Activated B cell treated with CpG ODN at 0.5 μM for 24 hours (primary cell): ENCODE measurements at regions not wholly inside any gene's neighbourhood (a gene's known extent, or its start where the extent isn't known, plus 50 kb on each side); places are given as distances from the start of the nearest gene placed in this dataset.

ENCODE experiments used
- ATAC-seq: fragments of 200-7000 bp; cut with Tn5 transposase; one replicate; pipeline ENCODE4 v1.10.0; 2021; ENCODE audit warnings: low read depth, mild to moderate bottlenecking, moderate library complexity
- CTCF ChIA-PET: fragments of 350-600 bp; sonication (Branson Sonifier 250); formaldehyde crosslinking; loops from one replicate; lab custom pipeline; 2021; ENCODE audit warnings: antibody characterized with exemption; lab: Charles Lee
- POLR2A ChIA-PET: fragments of 350-600 bp; sonication (Branson Sonifier 250); formaldehyde crosslinking; loops from one replicate; lab custom pipeline; 2021; ENCODE audit warnings: antibody characterized with exemption; lab: Charles Lee
- DNase-seq: peaks from one replicate; pipeline ENCODE4 v3.0.0; 2022
- H3K27ac Mint-ChIP-seq: one replicate; pipeline ENCODE4 v1.8.0; 2020; ENCODE audit warnings: mixed read lengths
- H3K27me3 Mint-ChIP-seq: one replicate; pipeline ENCODE4 v1.8.0; 2021; ENCODE audit warnings: mixed read lengths
- H3K36me3 Mint-ChIP-seq: one replicate; pipeline ENCODE4 v1.8.0; 2021; ENCODE audit warnings: low read depth, mixed read lengths
- H3K4me1 Mint-ChIP-seq: one replicate; pipeline ENCODE4 v1.8.0; 2021; ENCODE audit warnings: mixed read lengths
- H3K4me3 Mint-ChIP-seq: one replicate; pipeline ENCODE4 v1.8.0; 2020; ENCODE audit warnings: mild to moderate bottlenecking, mixed read lengths
- H3K9me3 Mint-ChIP-seq: one replicate; pipeline ENCODE4 v1.8.0; 2020; ENCODE audit warnings: mixed read lengths
- CTCF ChIP-seq: fragments of 200-600 bp; IDR thresholded peaks from one replicate; pipeline ENCODE4 v1.8.0; 2022; ENCODE audit warnings: antibody characterized with exemption, mild to moderate bottlenecking
- intact Hi-C: fragments of 100-400 bp; cut with micrococcal nuclease; formaldehyde crosslinking; loops from one replicate; pipeline ENCODE4 v1.15.1; 2024

GRCh38 chr7:72492461-72493065 lies 80.4 kb upstream of the CALN1 start:
- Mint-ChIP-seq H3K27me3 (peaks cover 4% of the 10 kb centered on the region), H3K27ac (no peak overlapping the region), H3K4me1 (no peaks in the 10 kb centered on the region), H3K36me3 (no peaks in the 10 kb centered on the region), H3K4me3 (no peak overlapping the region), H3K9me3 (peaks cover 3% of the 10 kb centered on the region)
- intact Hi-C loops = loop anchor here (10.0 kb wide), 1 partner anchor 1638 kb away; no protein-coding TSS in a partner anchor
- ATAC-seq (no peak), DNase-seq (no peak)
- CTCF ChIA-PET = interaction anchor here (1.0 kb wide), 1 partner anchor 16 kb away, joined by 4 read pairs; no protein-coding TSS in a partner anchor
- POLR2A ChIA-PET = no interaction called here
- TF ChIP-seq CTCF = no peak

GRCh38 chr7:72490301-72490700 lies 78.2 kb upstream of the CALN1 start:
- H3K4me1 Mint-ChIP-seq = no peaks in the 10 kb centered on the region
- H3K9me3 Mint-ChIP-seq = no peaks in the 10 kb centered on the region
- TF ChIP-seq CTCF = no peak
- ChIA-PET POLR2A (no interaction called here), CTCF (no interaction called here)
- H3K4me3 Mint-ChIP-seq = no peak overlapping the region
- intact Hi-C loops = loop anchor here (10.0 kb wide), 1 partner anchor 1636 kb away; no protein-coding TSS in a partner anchor
- no peak for DNase-seq
- no peak overlapping the region for H3K27ac Mint-ChIP-seq
- H3K27me3 Mint-ChIP-seq = peaks cover 4% of the 10 kb centered on the region
- ATAC-seq = no peak
- no peaks in the 10 kb centered on the region for H3K36me3 Mint-ChIP-seq

- DNase-seq (no peak), ATAC-seq (no peak)
- H3K9me3 Mint-ChIP-seq = peaks cover 5% of the 10 kb centered on the region
- H3K27me3 Mint-ChIP-seq = peaks cover 5% of the 10 kb centered on the region
- intact Hi-C loops = no loop called here
- no peaks in the 10 kb centered on the region for H3K4me1 Mint-ChIP-seq
- CTCF ChIA-PET = interaction anchor here (1.4 kb wide), 1 partner anchor 12 kb away, joined by 4 read pairs; no protein-coding TSS in a partner anchor
- POLR2A ChIA-PET = no interaction called here
- no peaks in the 10 kb centered on the region for H3K36me3 Mint-ChIP-seq
- TF ChIP-seq CTCF = no peak
- no peak overlapping the region for H3K4me3 Mint-ChIP-seq
- H3K27ac Mint-ChIP-seq = no peak overlapping the region
Measured at GRCh38 chr7:72481934-72482333, 69.8 kb upstream of the CALN1 start.

GRCh38 chr7:72476608-72477305 lies 64.6 kb upstream of the CALN1 start:
- H3K4me1 Mint-ChIP-seq = no peaks in the 10 kb centered on the region
- ATAC-seq (no peak), DNase-seq (no peak)
- ChIA-PET POLR2A (no interaction called here), CTCF (interaction anchor here (0.7 kb wide), 2 partner anchors 16 to 272 kb away, joined by 3 to 4 read pairs; no protein-coding TSS in a partner anchor)
- H3K4me3 Mint-ChIP-seq = no peak overlapping the region
- intact Hi-C loops = no loop called here
- H3K27me3 Mint-ChIP-seq = no peaks in the 10 kb centered on the region
- no peak overlapping the region for H3K27ac Mint-ChIP-seq
- peaks cover 12% of the 10 kb centered on the region for H3K9me3 Mint-ChIP-seq
- H3K36me3 Mint-ChIP-seq = no peaks in the 10 kb centered on the region
- TF ChIP-seq CTCF = no peak

GRCh38 chr7:72467237-72467636 lies 55.1 kb upstream of the CALN1 start:
- peaks cover 2% of the 10 kb centered on the region for H3K9me3 Mint-ChIP-seq
- no peak overlapping the region for H3K27ac Mint-ChIP-seq
- ChIA-PET CTCF (no interaction called here), POLR2A (no interaction called here)
- ATAC-seq (no peak), DNase-seq (no peak)
- no peak for TF ChIP-seq CTCF
- no peaks in the 10 kb centered on the region for H3K27me3 Mint-ChIP-seq
- no peak overlapping the region for H3K4me3 Mint-ChIP-seq
- H3K36me3 Mint-ChIP-seq = no peaks in the 10 kb centered on the region
- intact Hi-C loops = no loop called here
- no peaks in the 10 kb centered on the region for H3K4me1 Mint-ChIP-seq
